ENCODE measurements at regions not wholly inside any gene's neighbourhood (a gene's known extent, or its start where the extent isn't known, plus 50 kb on each side); places are given as distances from the start of the nearest gene placed in this dataset.

DNA sequence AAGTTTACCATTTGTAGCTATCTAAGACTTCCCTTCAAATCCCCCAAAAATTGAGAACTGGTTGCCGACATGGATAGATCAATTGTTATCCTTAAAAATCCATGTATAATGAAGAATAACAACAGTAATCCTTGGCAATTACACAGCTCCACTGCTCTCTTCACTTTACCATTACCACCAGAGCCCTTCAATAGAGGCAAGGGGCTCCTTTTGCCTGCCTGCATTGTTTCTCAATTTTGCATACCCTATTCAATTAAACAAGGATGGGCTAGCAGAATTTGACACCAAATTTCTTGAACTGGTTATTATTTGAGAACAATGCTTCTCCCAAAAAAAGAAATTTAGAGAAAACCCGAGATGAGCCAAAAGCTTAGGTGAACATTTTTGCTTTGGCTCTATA is 387.8 kb upstream of the PKN2 start:
- TF ChIP-seq, protein P1, sequence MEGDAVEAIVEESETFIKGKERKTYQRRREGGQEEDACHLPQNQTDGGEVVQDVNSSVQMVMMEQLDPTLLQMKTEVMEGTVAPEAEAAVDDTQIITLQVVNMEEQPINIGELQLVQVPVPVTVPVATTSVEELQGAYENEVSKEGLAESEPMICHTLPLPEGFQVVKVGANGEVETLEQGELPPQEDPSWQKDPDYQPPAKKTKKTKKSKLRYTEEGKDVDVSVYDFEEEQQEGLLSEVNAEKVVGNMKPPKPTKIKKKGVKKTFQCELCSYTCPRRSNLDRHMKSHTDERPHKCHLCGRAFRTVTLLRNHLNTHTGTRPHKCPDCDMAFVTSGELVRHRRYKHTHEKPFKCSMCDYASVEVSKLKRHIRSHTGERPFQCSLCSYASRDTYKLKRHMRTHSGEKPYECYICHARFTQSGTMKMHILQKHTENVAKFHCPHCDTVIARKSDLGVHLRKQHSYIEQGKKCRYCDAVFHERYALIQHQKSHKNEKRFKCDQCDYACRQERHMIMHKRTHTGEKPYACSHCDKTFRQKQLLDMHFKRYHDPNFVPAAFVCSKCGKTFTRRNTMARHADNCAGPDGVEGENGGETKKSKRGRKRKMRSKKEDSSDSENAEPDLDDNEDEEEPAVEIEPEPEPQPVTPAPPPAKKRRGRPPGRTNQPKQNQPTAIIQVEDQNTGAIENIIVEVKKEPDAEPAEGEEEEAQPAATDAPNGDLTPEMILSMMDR (IDR thresholded peaks at IDR 0.05): no peak
- TF ChIP-seq POLR2A (IDR thresholded peaks at IDR 0.05): no peak
